Type B pancreatic cell (in vitro differentiated cells): ENCODE measurements at regions not wholly inside any gene's neighbourhood (a gene's known extent, or its start where the extent isn't known, plus 50 kb on each side); places are given as distances from the start of the nearest gene placed in this dataset.

Source experiments
- DNase-seq: peaks from one replicate; pipeline ENCODE4 v3.0.0; 2021; ENCODE audit warnings: mixed read lengths; ENCODE audit not compliant: unreplicated experiment; ENCODE audit errors: extremely low spot score
- H3K27ac Mint-ChIP-seq: 2 replicates; pipeline ENCODE4 v1.8.0; 2021; ENCODE audit warnings: mild to moderate bottlenecking, mixed read lengths
- H3K27me3 Mint-ChIP-seq: 2 replicates; pipeline ENCODE4 v1.8.0; 2021; ENCODE audit warnings: mixed read lengths
- H3K36me3 Mint-ChIP-seq: 2 replicates; pipeline ENCODE4 v1.8.0; 2021; ENCODE audit warnings: mixed read lengths
- H3K4me1 Mint-ChIP-seq: one replicate; pipeline ENCODE4 v1.8.0; 2021; ENCODE audit warnings: mixed read lengths; ENCODE audit not compliant: unreplicated experiment
- H3K4me3 Mint-ChIP-seq: 2 replicates; pipeline ENCODE4 v1.8.0; 2021; ENCODE audit warnings: mild to moderate bottlenecking, mixed read lengths
- H3K9me3 Mint-ChIP-seq: 2 replicates; pipeline ENCODE4 v1.8.0; 2021; ENCODE audit warnings: mixed read lengths
- CTCF ChIP-seq: fragments of 200-600 bp; sonication (generic); conservative IDR thresholded peaks from 2 replicates; pipeline ENCODE4 v1.5.0; 2021; ENCODE audit warnings: antibody characterized with exemption, mild to moderate bottlenecking

- Mint-ChIP-seq H3K9me3 (no peaks in the 10 kb centered on the region), H3K4me1 (no peaks in the 10 kb centered on the region), H3K27me3 (no peaks in the 10 kb centered on the region), H3K27ac (no peak overlapping the region), H3K4me3 (no peak overlapping the region), H3K36me3 (peaks cover 3% of the 10 kb centered on the region)
- no peak for TF ChIP-seq CTCF
- DNase-seq: no peak
Measured at GRCh38 chr6:9208966-9209365, 773.6 kb upstream of the SLC35B3 start.

- H3K27ac Mint-ChIP-seq: no peak overlapping the region
- DNase-seq: no peak
- H3K4me3 Mint-ChIP-seq: no peak overlapping the region
- H3K27me3 Mint-ChIP-seq: no peaks in the 10 kb centered on the region
- H3K4me1 Mint-ChIP-seq: no peaks in the 10 kb centered on the region
- TF ChIP-seq CTCF: no peak
- H3K9me3 Mint-ChIP-seq: no peaks in the 10 kb centered on the region
- peaks cover 3% of the 10 kb centered on the region for H3K36me3 Mint-ChIP-seq
Measured at GRCh38 chr6:9205645-9206044, 770.3 kb upstream of the SLC35B3 start.

GRCh38 chr6:9204171-9204570 lies 768.8 kb upstream of the SLC35B3 start:
- no peaks in the 10 kb centered on the region for H3K4me1 Mint-ChIP-seq
- peaks cover 3% of the 10 kb centered on the region for H3K36me3 Mint-ChIP-seq
- DNase-seq: no peak
- no peaks in the 10 kb centered on the region for H3K27me3 Mint-ChIP-seq
- H3K4me3 Mint-ChIP-seq: no peak overlapping the region
- TF ChIP-seq CTCF: no peak
- H3K27ac Mint-ChIP-seq: no peak overlapping the region
- H3K9me3 Mint-ChIP-seq: no peaks in the 10 kb centered on the region

- Mint-ChIP-seq H3K27ac (no peak overlapping the region), H3K27me3 (no peaks in the 10 kb centered on the region), H3K36me3 (peaks cover 3% of the 10 kb centered on the region), H3K4me1 (no peaks in the 10 kb centered on the region), H3K4me3 (no peak overlapping the region), H3K9me3 (no peaks in the 10 kb centered on the region)
- no peak for TF ChIP-seq CTCF
- DNase-seq: no peak
Measured at GRCh38 chr6:9200712-9201111, 765.4 kb upstream of the SLC35B3 start.

- Mint-ChIP-seq H3K4me1 (no peaks in the 10 kb centered on the region), H3K27me3 (no peaks in the 10 kb centered on the region), H3K4me3 (no peak overlapping the region), H3K27ac (no peak overlapping the region), H3K36me3 (no peaks in the 10 kb centered on the region), H3K9me3 (no peaks in the 10 kb centered on the region)
- no peak for DNase-seq
- no peak for TF ChIP-seq CTCF
Measured at GRCh38 chr6:9197726-9198125, 762.4 kb upstream of the SLC35B3 start.

GRCh38 chr6:9195322-9195721 lies 760.0 kb upstream of the SLC35B3 start:
- no peak overlapping the region for H3K4me3 Mint-ChIP-seq

More at GRCh38 chr6:9195322-9195721, 760.0 kb upstream of the SLC35B3 start:
- Mint-ChIP-seq H3K9me3 (no peaks in the 10 kb centered on the region), H3K27ac (no peak overlapping the region), H3K27me3 (no peaks in the 10 kb centered on the region), H3K36me3 (no peaks in the 10 kb centered on the region), H3K4me1 (no peaks in the 10 kb centered on the region)
- TF ChIP-seq CTCF: no peak
- no peak for DNase-seq
